ENCODE measurements at regions not wholly inside any gene's neighbourhood (a gene's known extent, or its start where the extent isn't known, plus 50 kb on each side); places are given as distances from the start of the nearest gene placed in this dataset.

DNA sequence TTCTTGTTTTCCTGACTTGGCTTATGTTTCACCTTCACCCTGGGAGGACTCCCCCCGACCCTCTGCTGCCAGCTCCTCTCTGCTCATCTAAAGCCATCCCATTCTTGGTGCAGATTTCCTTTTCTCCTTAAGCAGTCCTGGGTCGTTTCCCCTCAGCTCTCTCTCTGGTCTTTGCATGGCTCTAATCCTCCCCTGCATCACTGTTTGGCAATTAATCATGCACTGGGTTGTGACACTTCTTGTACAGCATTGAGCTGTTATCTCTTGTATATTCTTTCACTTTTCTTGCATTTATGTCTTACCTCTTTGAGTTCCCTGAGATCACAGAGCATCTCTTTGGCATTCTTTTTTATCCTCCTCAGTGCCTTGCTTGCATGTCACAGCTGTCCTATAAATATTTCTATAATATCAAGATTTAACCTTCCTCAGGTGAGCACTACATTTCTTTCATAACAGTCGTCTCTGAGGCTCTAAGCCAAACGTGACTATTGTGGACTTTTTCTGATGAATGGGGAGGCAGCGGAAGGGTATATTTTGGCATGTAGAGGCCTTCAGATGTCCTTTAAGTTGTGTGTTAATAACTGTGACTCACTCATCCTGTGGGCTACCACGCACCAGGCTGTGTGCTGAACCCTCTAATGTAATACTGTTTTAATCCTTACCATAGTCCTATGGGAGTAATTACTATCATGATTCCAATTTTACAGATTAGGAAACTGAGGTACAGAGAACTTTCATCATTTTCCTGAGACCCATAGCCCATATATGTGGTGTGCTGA lies 507.5 kb downstream of the SLC4A3 start:
- no peak overlapping the region for H3K4me3 ChIP-seq
- H3K9me3 ChIP-seq: no peaks in the 10 kb centered on the region
- H3K27ac ChIP-seq: no peak overlapping the region
- intact Hi-C loops (cut with DNase I; ENCODE audit: low total_unique reads) (no loop called here), in situ Hi-C loops (cut with MboI; ENCODE audit: low pct_ligation_motif_present in 1 of 4, low pct_unique_long_range_greater_than_20kb in 1 of 4, low sequenced_read_pairs in 3 of 4) (no loop called here)
- TF ChIP-seq EP300 (IDR thresholded peaks at IDR 0.05; ENCODE audit: low read depth) (no peak), POLR2A (IDR thresholded peaks at IDR 0.05) (no peak), POLR2AphosphoS5 (IDR thresholded peaks at IDR 0.05) (no peak), CTCF (IDR thresholded peaks at IDR 0.05) (no peak)
- 64 to 68% methylated on average over 6 of the region's 6 CpGs for WGBS, 2 donors (ENCODE audit: low coverage in 1 of 2)
- H3K4me1 ChIP-seq: no peaks in the 10 kb centered on the region
- no peaks in the 10 kb centered on the region for H3K27me3 ChIP-seq
- DNase-seq: no peak
- no peaks in the 10 kb centered on the region for H3K36me3 ChIP-seq

DNA sequence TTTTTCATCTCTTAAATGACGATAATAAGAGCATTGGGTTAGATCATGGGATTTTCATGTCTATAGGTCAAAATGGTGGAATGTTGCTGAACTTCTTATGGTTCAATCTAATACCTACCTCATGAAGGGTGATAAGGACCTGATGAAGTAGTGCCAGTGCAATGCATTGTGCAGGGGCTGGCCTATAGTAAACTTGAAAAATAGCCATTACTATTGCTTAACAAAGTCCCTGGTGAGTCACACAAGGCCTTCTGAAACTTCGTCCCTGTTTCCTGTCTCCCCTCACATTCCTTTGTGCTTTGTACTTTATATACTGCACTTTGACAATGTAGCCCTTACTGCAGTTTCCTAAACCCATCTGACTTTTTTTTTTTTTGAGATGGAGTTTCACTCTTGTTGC lies 515.9 kb downstream of the SLC4A3 start:
- no peak for TF ChIP-seq CTCF (IDR thresholded peaks at IDR 0.05)
- no peak for TF ChIP-seq POLR2AphosphoS5 (IDR thresholded peaks at IDR 0.05)
- no peak for TF ChIP-seq EP300 (IDR thresholded peaks at IDR 0.05; ENCODE audit: low read depth)
- TF ChIP-seq POLR2A (IDR thresholded peaks at IDR 0.05): no peak
- Histone ChIP-seq H3K9me3 (no peaks in the 10 kb centered on the region), H3K27ac (no peak overlapping the region), H3K4me1 (no peaks in the 10 kb centered on the region), H3K36me3 (no peaks in the 10 kb centered on the region), H3K27me3 (no peaks in the 10 kb centered on the region), H3K4me3 (no peak overlapping the region)
- 76 to 84% methylated on average over 2 of the region's 2 CpGs for WGBS, 2 donors (ENCODE audit: low coverage in 1 of 2)
- intact Hi-C loops (cut with DNase I; ENCODE audit: low total_unique reads) (no loop called here), in situ Hi-C loops (cut with MboI; ENCODE audit: low pct_ligation_motif_present in 1 of 4, low pct_unique_long_range_greater_than_20kb in 1 of 4, low sequenced_read_pairs in 3 of 4) (no loop called here)
- no peak for DNase-seq

DNA sequence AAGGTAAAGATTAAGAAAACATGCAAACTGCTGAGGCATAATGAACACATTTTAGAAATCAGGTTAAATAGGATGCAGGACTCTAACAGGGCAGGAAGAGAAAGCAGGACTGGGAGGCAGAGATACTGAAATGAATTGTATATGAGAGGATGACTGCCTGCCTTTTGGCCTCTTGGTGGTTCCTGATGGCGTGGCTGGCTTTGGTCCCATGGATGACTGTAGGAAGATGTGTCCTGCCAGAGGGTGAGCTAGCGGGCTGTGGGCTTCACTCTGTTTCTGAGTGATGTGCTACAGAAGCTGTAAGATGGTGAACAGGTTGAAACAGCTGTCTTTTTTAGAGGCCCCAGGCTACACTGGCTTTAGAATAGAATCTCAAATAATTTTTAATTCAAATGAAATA lies 517.0 kb downstream of the SLC4A3 start:
- no peaks in the 10 kb centered on the region for H3K36me3 ChIP-seq
- H3K27ac ChIP-seq: no peak overlapping the region
- no peak overlapping the region for H3K4me3 ChIP-seq
- no peak for DNase-seq
- H3K4me1 ChIP-seq: no peaks in the 10 kb centered on the region
- TF ChIP-seq POLR2A (IDR thresholded peaks at IDR 0.05): no peak
- no peak for TF ChIP-seq EP300 (IDR thresholded peaks at IDR 0.05; ENCODE audit: low read depth)
- TF ChIP-seq POLR2AphosphoS5 (IDR thresholded peaks at IDR 0.05): no peak
- TF ChIP-seq CTCF (IDR thresholded peaks at IDR 0.05): no peak
- in situ Hi-C loops (cut with MboI; ENCODE audit: low pct_ligation_motif_present in 1 of 4, low pct_unique_long_range_greater_than_20kb in 1 of 4, low sequenced_read_pairs in 3 of 4): no loop called here
- no peaks in the 10 kb centered on the region for H3K27me3 ChIP-seq
- intact Hi-C loops (cut with DNase I; ENCODE audit: low total_unique reads): no loop called here
- WGBS, 2 donors (ENCODE audit: low coverage in 1 of 2): 67 to 91% methylated on average over 1 to 2 of the region's 2 CpGs
- no peaks in the 10 kb centered on the region for H3K9me3 ChIP-seq

GRCh38 chr2:220147161-220148038 lies 520.0 kb downstream of the SLC4A3 start:
- Histone ChIP-seq H3K4me1 (no peaks in the 10 kb centered on the region), H3K4me3 (no peak overlapping the region), H3K36me3 (no peaks in the 10 kb centered on the region), H3K27me3 (no peaks in the 10 kb centered on the region), H3K27ac (no peak overlapping the region), H3K9me3 (no peaks in the 10 kb centered on the region)
- DNase-seq: no peak
- WGBS, 2 donors (ENCODE audit: low coverage in 1 of 2): 68 to 73% methylated on average over 5 to 7 of the region's 7 CpGs
- no peak for TF ChIP-seq POLR2AphosphoS5 (IDR thresholded peaks at IDR 0.05)
- no peak for TF ChIP-seq EP300 (IDR thresholded peaks at IDR 0.05; ENCODE audit: low read depth)
- TF ChIP-seq CTCF (IDR thresholded peaks at IDR 0.05): no peak
- TF ChIP-seq POLR2A (IDR thresholded peaks at IDR 0.05): no peak
- in situ Hi-C loops (cut with MboI; ENCODE audit: low pct_ligation_motif_present in 1 of 4, low pct_unique_long_range_greater_than_20kb in 1 of 4, low sequenced_read_pairs in 3 of 4) (no loop called here), intact Hi-C loops (cut with DNase I; ENCODE audit: low total_unique reads) (no loop called here)

Data from transverse colon (tissue), 4 donors.